HCT116 (cell line): ENCODE measurements at regions not wholly inside any gene's neighbourhood (a gene's known extent, or its start where the extent isn't known, plus 50 kb on each side); places are given as distances from the start of the nearest gene placed in this dataset.

Experiments
- ATAC-seq: fragments of 200-7000 bp; cut with Tn5 transposase; 2 replicates; pipeline ENCODE4 v1.9.1; 2020; ENCODE audit warnings: mild to moderate bottlenecking, moderate library complexity
- BruUV-seq: library from RNA; stranded (reverse); fragments of 400-500 nt; replicated peaks from 2 replicates; lab custom pipeline; 2021; lab: Mats Ljungman, UMichigan
- CTCF ChIA-PET: fragments of 300-600 bp; sonication (Branson Sonifier 250); formaldehyde crosslinking; loops from one replicate; lab custom pipeline; 2021; ENCODE audit warnings: antibody characterized with exemption; lab: Charles Lee
- POLR2A ChIA-PET: fragments of 300-600, 350-600 bp; sonication (Branson Sonifier 250); formaldehyde crosslinking; loops from one replicate; lab custom pipeline; 2021; ENCODE audit warnings: antibody characterized with exemption; lab: Charles Lee
- RAD21 ChIA-PET, 2 experiments: fragments of 300-600 bp; sonication (Branson Sonifier 250); formaldehyde crosslinking; loops; one replicate each; lab custom pipeline; 2023; ENCODE audit warnings: low total read pairs in 2 of 2; ENCODE audit not compliant: uncharacterized antibody in 2 of 2, unreplicated experiment in 2 of 2, low non-redundant PET in 1 of 2; lab: Charles Lee
- DNase-seq: peaks from one replicate; pipeline ENCODE4 v3.0.0-alpha.2; 2010; ENCODE audit warnings: low read depth, low spot score
- H2AFZ ChIP-seq: fragments of 200-600 bp; shearing (Covaris generic), sonication (generic); 2 replicates; pipeline ENCODE4 v1.6.1; 2017; ENCODE audit warnings: low read depth, mixed run types, mixed read lengths, antibody characterized with exemption, low read length; ENCODE audit not compliant: poor library complexity, severe bottlenecking
- H3K27ac ChIP-seq: 2 replicates; pipeline ENCODE4 v1.5.1; 2012; ENCODE audit warnings: low read depth, low read length
- H3K27me3 ChIP-seq: fragments of 200-600 bp; sonication (generic); 2 replicates; pipeline ENCODE4 v1.6.1; 2016; ENCODE audit warnings: mixed run types, low read length, mixed read lengths; ENCODE audit not compliant: insufficient read depth
- H3K36me3 ChIP-seq, 2 experiments: fragments of 200-500 bp in 1 of 2; fragments of 200-600 bp in 1 of 2; sonication (Bioruptor generic) in 1 of 2; sonication (generic) in 1 of 2; 2 replicates each; pipeline versions ENCODE4 v1.5.1 to v1.6.1; 2014 to 2016; ENCODE audit warnings: low read length in 2 of 2, inconsistent platforms in 1 of 2, mixed read lengths in 1 of 2, mixed run types in 1 of 2; ENCODE audit not compliant: insufficient read depth in 2 of 2, control insufficient read depth in 1 of 2
- H3K4me1 ChIP-seq, 2 experiments: fragments of 200-600 bp in 1 of 2; sonication (generic) in 1 of 2; 2 replicates each; pipeline versions ENCODE4 v1.5.1 to v1.6.1; 2012 to 2017; ENCODE audit warnings: low read length in 2 of 2, inconsistent platforms in 1 of 2, mild to moderate bottlenecking in 1 of 2, mixed read lengths in 1 of 2, mixed run types in 1 of 2, moderate library complexity in 1 of 2; ENCODE audit not compliant: insufficient read depth in 2 of 2, control insufficient read depth in 1 of 2
- H3K4me2 ChIP-seq: fragments of 200-600 bp; sonication (generic); 2 replicates; pipeline ENCODE4 v1.6.1; 2017; ENCODE audit warnings: mixed run types, low read length, mixed read lengths
- H3K4me3 ChIP-seq, 2 experiments: fragments of 200-600 bp in 1 of 2; sonication (generic) in 1 of 2; replicated peaks in 1 of 2; 2 replicates each; pipeline ENCODE4 v1.5.1; 2011 to 2016; ENCODE audit warnings: low read length in 2 of 2, control low read depth in 1 of 2, low read depth in 1 of 2, mild to moderate bottlenecking in 1 of 2, mixed read lengths in 1 of 2, mixed run types in 1 of 2
- H3K79me2 ChIP-seq: fragments of 200-600 bp; sonication (generic); 2 replicates; pipeline ENCODE4 v1.6.1; 2017; ENCODE audit warnings: mild to moderate bottlenecking, mixed run types, low read length, moderate library complexity, mixed read lengths; ENCODE audit not compliant: insufficient read depth
- H3K9ac ChIP-seq: fragments of 200-600 bp; sonication (generic); 2 replicates; pipeline ENCODE4 v1.6.1; 2016; ENCODE audit warnings: low read length, mixed read lengths
- H3K9me2 ChIP-seq: fragments of 200-600 bp; sonication (generic), shearing (Covaris generic); 2 replicates; pipeline ENCODE4 v1.6.1; 2017; ENCODE audit warnings: mixed run types, mild to moderate bottlenecking, moderate library complexity; ENCODE audit not compliant: insufficient read depth
- H3K9me3 ChIP-seq, 2 experiments: fragments of 200-500 bp in 1 of 2; fragments of 200-600 bp in 1 of 2; sonication (Bioruptor generic) in 1 of 2; sonication (generic) in 1 of 2; 2 replicates each; pipeline ENCODE4 v1.6.1; 2014 to 2017; ENCODE audit warnings: low read length in 2 of 2, mixed read lengths in 2 of 2, inconsistent platforms in 1 of 2, low read depth in 1 of 2, mild to moderate bottlenecking in 1 of 2, mixed run types in 1 of 2, moderate library complexity in 1 of 2; ENCODE audit not compliant: control insufficient read depth in 1 of 2, insufficient read depth in 1 of 2
- H4K20me1 ChIP-seq: fragments of 200-600 bp; sonication (generic), shearing (Covaris generic); 2 replicates; pipeline ENCODE4 v1.6.1; 2017; ENCODE audit warnings: mixed run types, mild to moderate bottlenecking, moderate library complexity; ENCODE audit not compliant: insufficient read depth
- CBX3 ChIP-seq: IDR thresholded peaks from 2 replicates; pipeline ENCODE4 v1.6.1; 2012; ENCODE audit warnings: low read depth
- CEBPB ChIP-seq: IDR thresholded peaks from 2 replicates; pipeline ENCODE4 v1.6.1; 2012; ENCODE audit warnings: low read depth
- MAX ChIP-seq: IDR thresholded peaks from 2 replicates; pipeline ENCODE4 v1.6.1; 2012
- RAD21 ChIP-seq: IDR thresholded peaks from 2 replicates; pipeline ENCODE4 v1.6.1; 2012; ENCODE audit warnings: low read depth, mild to moderate bottlenecking
- intact Hi-C: fragments of 100-400 bp; cut with micrococcal nuclease; formaldehyde crosslinking; loops from 2 replicates; pipeline ENCODE4 v1.10.0; 2022

GRCh38 chr1:199272628-199273086 is 633.8 kb downstream of the PTPRC start (continued):
- TF ChIP-seq RAD21 (peak; percentile 16; the same call in 1 of the 2 replicates), CBX3 (peak; percentile 83)

GRCh38 chr1:199273837-199274379 is 635.1 kb downstream of the PTPRC start:
- Histone ChIP-seq H3K36me3 (no peaks in the 10 kb centered on the region), H3K4me3 (no peak overlapping the region), H4K20me1 (no peaks in the 10 kb centered on the region), H3K4me1 (peaks cover 31 to 34% of the 10 kb centered on the region in 2 experiments), H3K27me3 (no peaks in the 10 kb centered on the region), H3K9me3 (no peaks in the 10 kb centered on the region), H3K9ac (no peak overlapping the region), H2AFZ (peak overlapping the region; percentile 79), H3K27ac (peak overlapping the region; percentile 79), H3K79me2 (no peaks in the 10 kb centered on the region), H3K9me2 (no peaks in the 10 kb centered on the region; the same call in 1 of the 2 replicates), H3K4me2 (peak overlapping the region; percentile 61)
- TF ChIP-seq MAX (no peak), CEBPB (peak; percentile 65; the same call in 1 of the 2 replicates)
- DNase-seq = no peak
- ChIA-PET RAD21 (no interaction called here), CTCF (no interaction called here), POLR2A (no interaction called here)
- ATAC-seq = peak; percentile 46; the same call in 1 of the 2 replicates
- intact Hi-C loops = no loop called here
- no TSS peak for BruUV-seq

GRCh38 chr1:199279067-199279466 is 640.2 kb downstream of the PTPRC start:
- H3K79me2 ChIP-seq = no peaks in the 10 kb centered on the region
- intact Hi-C loops = no loop called here
- H3K9me2 ChIP-seq = no peaks in the 10 kb centered on the region; the same call in 1 of the 2 replicates
- no TSS peak for BruUV-seq
- no peaks in the 10 kb centered on the region for H3K9me3 ChIP-seq
- CTCF ChIA-PET = no interaction called here
- H3K27ac ChIP-seq = no peak overlapping the region
- no peak for TF ChIP-seq MAX
- RAD21 ChIA-PET = no interaction called here
- no peak overlapping the region for H3K9ac ChIP-seq
- no peaks in the 10 kb centered on the region for H3K27me3 ChIP-seq
- H3K4me3 ChIP-seq = no peak overlapping the region
- H3K4me1 ChIP-seq = peaks cover 5 to 7% of the 10 kb centered on the region in 2 experiments
- H2AFZ ChIP-seq = peak overlapping the region; percentile 6
- no peaks in the 10 kb centered on the region for H4K20me1 ChIP-seq
- H3K4me2 ChIP-seq = no peak overlapping the region
- DNase-seq (no peak), ATAC-seq (no peak)
- POLR2A ChIA-PET = no interaction called here
- no peaks in the 10 kb centered on the region for H3K36me3 ChIP-seq
